CD4-positive, alpha-beta T cell (primary cell): ENCODE measurements at regions not wholly inside any gene's neighbourhood (a gene's known extent, or its start where the extent isn't known, plus 50 kb on each side); places are given as distances from the start of the nearest gene placed in this dataset.

Experiments
- ATAC-seq: fragments of 200-7000 bp; cut with Tn5 transposase; one replicate; pipeline ENCODE4 v1.10.0; 2022; ENCODE audit warnings: mild to moderate bottlenecking; ENCODE audit not compliant: poor library complexity
- CTCF ChIA-PET: fragments of 350-600 bp; sonication (Branson Sonifier 250); formaldehyde crosslinking; loops from one replicate; lab custom pipeline; 2021; ENCODE audit warnings: antibody characterized with exemption, inconsistent platforms; lab: Charles Lee
- POLR2A ChIA-PET: fragments of 350-600 bp; sonication (Branson Sonifier 250); formaldehyde crosslinking; loops from one replicate; lab custom pipeline; 2021; ENCODE audit warnings: antibody characterized with exemption, inconsistent platforms; lab: Charles Lee
- DNase-seq, 14 experiments: peaks; one replicate each; pipeline ENCODE4 v3.0.0-alpha.2; 2013 to 2020; ENCODE audit warnings: mixed read lengths in 2 of 14
- H3K27ac ChIP-seq, 2 donors: one replicate each; pipeline versions ENCODE4 v1.5.1 to v1.7.0; 2013; ENCODE audit warnings: low read length in 2 of 2, low read depth in 1 of 2, mild to moderate bottlenecking in 1 of 2
- H3K27me3 ChIP-seq, 2 experiments: 1 replicate in 1 of 2; 2 replicates in 1 of 2; pipeline versions ENCODE4 v1.6.1 to v1.7.0; 2013; ENCODE audit warnings: low read length in 2 of 2, control low read depth in 1 of 2, mild to moderate bottlenecking in 1 of 2, moderate library complexity in 1 of 2; ENCODE audit not compliant: insufficient read depth in 2 of 2, control insufficient read depth in 1 of 2
- H3K36me3 ChIP-seq: one replicate; pipeline ENCODE4 v1.6.1; 2013; ENCODE audit warnings: low read length, control low read depth; ENCODE audit not compliant: insufficient read depth
- H3K4me1 ChIP-seq: one replicate; pipeline ENCODE4 v1.6.1; 2013; ENCODE audit warnings: low read length, control low read depth; ENCODE audit not compliant: insufficient read depth
- H3K4me3 ChIP-seq: one replicate; pipeline ENCODE4 v1.5.1; 2013; ENCODE audit warnings: mild to moderate bottlenecking, low read length, moderate library complexity
- H3K9me3 ChIP-seq, 2 experiments: 1 replicate in 1 of 2; 2 replicates in 1 of 2; pipeline versions ENCODE4 v1.6.1 to v1.7.0; 2013; ENCODE audit warnings: low read length in 2 of 2, mild to moderate bottlenecking in 2 of 2, control low read depth in 1 of 2, moderate library complexity in 1 of 2; ENCODE audit not compliant: control insufficient read depth in 1 of 2, insufficient read depth in 1 of 2
- H3K27ac Mint-ChIP-seq: one replicate; pipeline ENCODE4 v1.8.0; 2020; ENCODE audit warnings: mixed read lengths
- H3K27me3 Mint-ChIP-seq: one replicate; pipeline ENCODE4 v1.8.0; 2021; ENCODE audit warnings: mixed read lengths
- H3K36me3 Mint-ChIP-seq: one replicate; pipeline ENCODE4 v1.8.0; 2021; ENCODE audit warnings: low read depth, mixed read lengths
- H3K4me1 Mint-ChIP-seq: one replicate; pipeline ENCODE4 v1.8.0; 2021; ENCODE audit warnings: low read depth, mixed read lengths
- H3K4me3 Mint-ChIP-seq: one replicate; pipeline ENCODE4 v1.8.0; 2020; ENCODE audit warnings: mild to moderate bottlenecking, mixed read lengths
- H3K9me3 Mint-ChIP-seq: one replicate; pipeline ENCODE4 v1.8.0; 2020; ENCODE audit warnings: mixed read lengths
- intact Hi-C, 2 experiments: fragments of 100-400 bp; cut with DNase I in 1 of 2; cut with micrococcal nuclease in 1 of 2; formaldehyde crosslinking; loops; one replicate each; pipeline versions ENCODE4 v1.15.1 to v1.9.0; 2023 to 2025; cut with DNase I, micrococcal nuclease
- TF ChIP-seq, protein P1 (sequence below): fragments of 200-600 bp; IDR thresholded peaks from one replicate; pipeline ENCODE4 v1.8.0; 2022; ENCODE audit warnings: antibody characterized with exemption, mild to moderate bottlenecking

DNA sequence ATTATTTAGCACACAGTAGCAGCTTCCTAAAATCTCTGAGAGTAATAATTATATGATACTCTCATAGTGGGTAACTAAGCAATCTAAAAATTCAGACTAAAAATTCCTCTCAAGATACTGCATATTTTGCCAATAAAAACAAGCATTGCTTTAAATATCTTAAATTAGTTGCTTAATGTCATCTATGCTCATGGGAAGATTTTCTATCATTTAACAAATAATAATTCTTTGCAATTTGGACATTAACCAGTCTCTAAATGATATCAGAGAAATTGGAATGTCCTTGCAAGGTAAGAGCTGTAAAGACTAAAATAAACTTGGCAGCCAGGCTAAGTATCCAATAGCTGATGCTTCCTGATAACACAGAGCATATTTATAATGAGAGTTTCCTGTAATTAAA, 221.8 kb downstream of the SNCAIP start:
- CTCF ChIA-PET = interaction anchor here (1.2 kb wide), 1 partner anchor 8 kb away, joined by 3 read pairs; no protein-coding TSS in a partner anchor
- Histone ChIP-seq H3K36me3 (no peaks in the 10 kb centered on the region), H3K9me3 (no peaks in the 10 kb centered on the region), H3K4me3 (no peak overlapping the region), H3K27me3 (no peaks in the 10 kb centered on the region), H3K4me1 (no peaks in the 10 kb centered on the region), H3K27ac (no peak overlapping the region)
- DNase-seq (no peak), ATAC-seq (no peak)
- POLR2A ChIA-PET = no interaction called here
- H3K4me3 Mint-ChIP-seq = no peak overlapping the region
- intact Hi-C loops = no loop called here
- no peaks in the 10 kb centered on the region for H3K36me3 Mint-ChIP-seq
- H3K27me3 Mint-ChIP-seq = peaks cover 14% of the 10 kb centered on the region
- H3K9me3 Mint-ChIP-seq = no peaks in the 10 kb centered on the region
- no peaks in the 10 kb centered on the region for H3K4me1 Mint-ChIP-seq
- TF ChIP-seq, protein P1, sequence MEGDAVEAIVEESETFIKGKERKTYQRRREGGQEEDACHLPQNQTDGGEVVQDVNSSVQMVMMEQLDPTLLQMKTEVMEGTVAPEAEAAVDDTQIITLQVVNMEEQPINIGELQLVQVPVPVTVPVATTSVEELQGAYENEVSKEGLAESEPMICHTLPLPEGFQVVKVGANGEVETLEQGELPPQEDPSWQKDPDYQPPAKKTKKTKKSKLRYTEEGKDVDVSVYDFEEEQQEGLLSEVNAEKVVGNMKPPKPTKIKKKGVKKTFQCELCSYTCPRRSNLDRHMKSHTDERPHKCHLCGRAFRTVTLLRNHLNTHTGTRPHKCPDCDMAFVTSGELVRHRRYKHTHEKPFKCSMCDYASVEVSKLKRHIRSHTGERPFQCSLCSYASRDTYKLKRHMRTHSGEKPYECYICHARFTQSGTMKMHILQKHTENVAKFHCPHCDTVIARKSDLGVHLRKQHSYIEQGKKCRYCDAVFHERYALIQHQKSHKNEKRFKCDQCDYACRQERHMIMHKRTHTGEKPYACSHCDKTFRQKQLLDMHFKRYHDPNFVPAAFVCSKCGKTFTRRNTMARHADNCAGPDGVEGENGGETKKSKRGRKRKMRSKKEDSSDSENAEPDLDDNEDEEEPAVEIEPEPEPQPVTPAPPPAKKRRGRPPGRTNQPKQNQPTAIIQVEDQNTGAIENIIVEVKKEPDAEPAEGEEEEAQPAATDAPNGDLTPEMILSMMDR = no peak
- H3K27ac Mint-ChIP-seq = no peak overlapping the region

DNA sequence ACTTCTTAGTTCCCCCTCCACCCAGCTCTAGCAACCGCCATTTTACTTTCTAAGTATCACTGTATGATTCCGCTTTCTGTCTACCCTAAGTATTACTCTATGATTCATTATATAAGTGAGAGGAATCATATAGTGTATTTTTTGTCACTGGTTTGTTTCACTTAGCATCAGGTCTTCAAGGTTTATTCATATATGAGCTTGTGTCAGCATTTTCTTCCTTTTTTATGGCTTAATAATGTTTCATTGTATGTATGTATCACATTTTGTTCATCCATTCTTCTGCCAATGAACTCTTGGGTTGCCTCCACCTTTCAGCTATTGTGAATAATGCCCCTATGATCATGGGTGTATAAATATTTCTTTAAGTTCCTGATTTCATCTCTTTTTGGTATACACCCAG, 222.8 kb downstream of the SNCAIP start:
- H3K9me3 Mint-ChIP-seq = no peaks in the 10 kb centered on the region
- TF ChIP-seq, protein P1 = no peak
- no peak overlapping the region for H3K4me3 Mint-ChIP-seq
- no peak overlapping the region for H3K27ac Mint-ChIP-seq
- ChIA-PET CTCF (no interaction called here), POLR2A (no interaction called here)
- H3K27me3 ChIP-seq = no peaks in the 10 kb centered on the region
- H3K27me3 Mint-ChIP-seq = peaks cover 18% of the 10 kb centered on the region
- DNase-seq = no peak
- no peaks in the 10 kb centered on the region for H3K4me1 Mint-ChIP-seq
- no peaks in the 10 kb centered on the region for H3K36me3 Mint-ChIP-seq
- H3K9me3 ChIP-seq = no peaks in the 10 kb centered on the region
- intact Hi-C loops = no loop called here
- no peak overlapping the region for H3K27ac ChIP-seq
- no peak overlapping the region for H3K4me3 ChIP-seq
- no peaks in the 10 kb centered on the region for H3K36me3 ChIP-seq
- no peaks in the 10 kb centered on the region for H3K4me1 ChIP-seq
- ATAC-seq = no peak

DNA sequence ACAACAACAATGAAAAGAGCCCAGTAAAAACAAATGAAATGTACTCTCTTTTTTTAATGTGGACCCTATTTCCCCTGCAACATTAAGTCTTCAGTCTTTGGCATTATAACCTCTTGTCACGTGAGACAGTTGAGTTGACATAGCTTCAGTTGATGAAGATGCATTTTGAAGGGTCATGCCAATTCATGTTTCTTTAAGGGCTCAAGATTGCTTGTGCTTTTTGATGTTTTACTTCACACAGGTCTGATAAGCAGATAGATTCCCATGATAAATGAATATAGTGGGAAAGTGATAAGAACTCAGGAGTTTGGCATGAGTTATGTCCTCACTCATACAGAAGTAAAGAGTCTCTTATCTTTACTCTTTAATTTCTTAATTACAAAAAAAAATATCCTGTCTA, 229.4 kb downstream of the SNCAIP start:
- ATAC-seq = no peak
- no peaks in the 10 kb centered on the region for H3K4me1 Mint-ChIP-seq
- H3K4me3 Mint-ChIP-seq = no peak overlapping the region
- TF ChIP-seq, protein P1 = no peak
- H3K36me3 Mint-ChIP-seq = no peaks in the 10 kb centered on the region
- no peaks in the 10 kb centered on the region for H3K9me3 ChIP-seq
- CTCF ChIA-PET = no interaction called here
- no peak overlapping the region for H3K27ac Mint-ChIP-seq
- H3K4me1 ChIP-seq = no peaks in the 10 kb centered on the region
- DNase-seq = no peak
- H3K36me3 ChIP-seq = no peaks in the 10 kb centered on the region
- H3K9me3 Mint-ChIP-seq = no peaks in the 10 kb centered on the region
- peaks cover 9% of the 10 kb centered on the region for H3K27me3 Mint-ChIP-seq
- no peak overlapping the region for H3K4me3 ChIP-seq
- POLR2A ChIA-PET = no interaction called here
- intact Hi-C loops = no loop called here
- no peak overlapping the region for H3K27ac ChIP-seq
- H3K27me3 ChIP-seq = no peaks in the 10 kb centered on the region
